ENCODE measurements at regions not wholly inside any gene's neighbourhood (a gene's known extent, or its start where the extent isn't known, plus 50 kb on each side); places are given as distances from the start of the nearest gene placed in this dataset.

- peaks cover 3% of the 10 kb centered on the region for H3K4me1 Mint-ChIP-seq (ENCODE audit: unreplicated experiment)
- peak overlapping the region; percentile 27 for H3K27ac Mint-ChIP-seq (ENCODE audit: unreplicated experiment)
- TF ChIP-seq CTCF (IDR thresholded peaks at IDR 0.05), result no peak
- peaks cover 9% of the 10 kb centered on the region for H3K9me3 Mint-ChIP-seq (ENCODE audit: unreplicated experiment)
- H3K27me3 Mint-ChIP-seq (ENCODE audit: unreplicated experiment), result no peaks in the 10 kb centered on the region
- no peak for DNase-seq (ENCODE audit: extremely low spot score, unreplicated experiment)
- H3K4me3 Mint-ChIP-seq (ENCODE audit: unreplicated experiment), result no peak overlapping the region
- peaks cover 1% of the 10 kb centered on the region for H3K36me3 Mint-ChIP-seq (ENCODE audit: unreplicated experiment)
These were observed 609.7 kb downstream of the TNS3 start for GRCh38 chr7:46972205-46972604.

GRCh38 chr7:46970476-46970875, 611.4 kb downstream of the TNS3 start:
- no peaks in the 10 kb centered on the region for H3K27me3 Mint-ChIP-seq (ENCODE audit: unreplicated experiment)
- peaks cover 3% of the 10 kb centered on the region for H3K4me1 Mint-ChIP-seq (ENCODE audit: unreplicated experiment)
- no peak overlapping the region for H3K27ac Mint-ChIP-seq (ENCODE audit: unreplicated experiment)
- H3K36me3 Mint-ChIP-seq (ENCODE audit: unreplicated experiment), result peaks cover 6% of the 10 kb centered on the region
- no peak for TF ChIP-seq CTCF (IDR thresholded peaks at IDR 0.05)
- DNase-seq (ENCODE audit: extremely low spot score, unreplicated experiment), result no peak
- H3K4me3 Mint-ChIP-seq (ENCODE audit: unreplicated experiment), result no peak overlapping the region
- peaks cover 16% of the 10 kb centered on the region for H3K9me3 Mint-ChIP-seq (ENCODE audit: unreplicated experiment)

GRCh38 chr7:46970131-46970430, 611.8 kb downstream of the TNS3 start:
- no peak overlapping the region for H3K4me3 Mint-ChIP-seq (ENCODE audit: unreplicated experiment)

GRCh38 chr7:46969303-46970130, 612.4 kb downstream of the TNS3 start:
- Mint-ChIP-seq H3K36me3 (ENCODE audit: unreplicated experiment) (peaks cover 13% of the 10 kb centered on the region), H3K4me1 (ENCODE audit: unreplicated experiment) (peaks cover 3% of the 10 kb centered on the region), H3K4me3 (ENCODE audit: unreplicated experiment) (no peak overlapping the region), H3K27ac (ENCODE audit: unreplicated experiment) (no peak overlapping the region), H3K9me3 (ENCODE audit: unreplicated experiment) (peaks cover 25% of the 10 kb centered on the region), H3K27me3 (ENCODE audit: unreplicated experiment) (no peaks in the 10 kb centered on the region)
- TF ChIP-seq CTCF (IDR thresholded peaks at IDR 0.05), result no peak
- DNase-seq (ENCODE audit: extremely low spot score, unreplicated experiment), result no peak

More at GRCh38 chr7:46970131-46970430, 611.8 kb downstream of the TNS3 start:
- H3K36me3 Mint-ChIP-seq (ENCODE audit: unreplicated experiment), result peaks cover 10% of the 10 kb centered on the region
- peaks cover 20% of the 10 kb centered on the region for H3K9me3 Mint-ChIP-seq (ENCODE audit: unreplicated experiment)
- H3K27me3 Mint-ChIP-seq (ENCODE audit: unreplicated experiment), result no peaks in the 10 kb centered on the region
- DNase-seq (ENCODE audit: extremely low spot score, unreplicated experiment), result no peak
- no peak overlapping the region for H3K27ac Mint-ChIP-seq (ENCODE audit: unreplicated experiment)
- H3K4me1 Mint-ChIP-seq (ENCODE audit: unreplicated experiment), result peaks cover 3% of the 10 kb centered on the region
- TF ChIP-seq CTCF (IDR thresholded peaks at IDR 0.05), result no peak

- Mint-ChIP-seq H3K4me1 (ENCODE audit: unreplicated experiment) (peaks cover 3% of the 10 kb centered on the region), H3K27me3 (ENCODE audit: unreplicated experiment) (no peaks in the 10 kb centered on the region), H3K4me3 (ENCODE audit: unreplicated experiment) (no peak overlapping the region), H3K9me3 (ENCODE audit: unreplicated experiment) (peaks cover 35% of the 10 kb centered on the region), H3K36me3 (ENCODE audit: unreplicated experiment) (peaks cover 21% of the 10 kb centered on the region), H3K27ac (ENCODE audit: unreplicated experiment) (no peak overlapping the region)
- no peak for TF ChIP-seq CTCF (IDR thresholded peaks at IDR 0.05)
- no peak for DNase-seq (ENCODE audit: extremely low spot score, unreplicated experiment)
These were observed 613.9 kb downstream of the TNS3 start for GRCh38 chr7:46968003-46968402.
